Effector CD4-positive, alpha-beta T cell (primary cell): ENCODE measurements at regions not wholly inside any gene's neighbourhood (a gene's known extent, or its start where the extent isn't known, plus 50 kb on each side); places are given as distances from the start of the nearest gene placed in this dataset.

Experiments used
- DNase-seq: peaks from one replicate; pipeline ENCODE4 v3.0.0-alpha.2; 2020

DNA sequence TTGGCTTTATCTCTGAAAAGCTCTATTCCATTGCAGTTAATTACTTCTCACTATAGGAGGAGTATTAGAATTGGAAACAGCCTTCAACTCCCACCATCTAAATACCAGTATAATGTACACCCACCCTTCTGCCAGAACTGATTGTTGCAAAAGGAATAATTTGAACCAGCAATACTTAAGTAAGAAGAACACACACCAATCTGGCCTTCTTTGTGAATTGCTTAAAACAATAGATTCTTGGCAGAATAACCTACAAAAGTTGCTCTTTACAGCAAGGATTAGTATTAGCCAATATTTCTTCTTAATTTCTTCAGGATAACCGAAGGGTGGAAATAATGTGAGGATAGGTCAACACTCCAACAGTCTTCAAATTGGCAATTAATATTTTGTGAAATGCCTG, 54.9 kb upstream of the ADAMTS5 start:
- DNase-seq: no peak

DNA sequence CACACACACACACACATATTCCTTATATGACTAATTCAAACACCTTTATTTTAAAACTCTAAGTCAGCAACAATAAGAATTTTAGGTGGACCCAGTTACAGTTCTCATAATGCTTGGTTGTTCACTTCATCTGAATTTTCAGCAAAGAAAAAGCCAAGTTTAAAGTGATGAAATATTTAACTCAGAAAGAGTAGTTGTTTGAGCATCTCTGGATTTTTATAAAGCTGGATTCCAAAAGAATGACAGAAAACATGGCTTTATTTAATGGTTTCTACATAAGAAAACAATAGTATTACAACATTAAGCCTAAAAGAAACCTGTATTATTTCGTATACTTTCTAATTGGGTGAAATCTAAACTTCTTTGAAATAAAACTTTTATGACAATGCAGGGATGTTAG, 54.2 kb upstream of the ADAMTS5 start:
- no peak for DNase-seq

DNA sequence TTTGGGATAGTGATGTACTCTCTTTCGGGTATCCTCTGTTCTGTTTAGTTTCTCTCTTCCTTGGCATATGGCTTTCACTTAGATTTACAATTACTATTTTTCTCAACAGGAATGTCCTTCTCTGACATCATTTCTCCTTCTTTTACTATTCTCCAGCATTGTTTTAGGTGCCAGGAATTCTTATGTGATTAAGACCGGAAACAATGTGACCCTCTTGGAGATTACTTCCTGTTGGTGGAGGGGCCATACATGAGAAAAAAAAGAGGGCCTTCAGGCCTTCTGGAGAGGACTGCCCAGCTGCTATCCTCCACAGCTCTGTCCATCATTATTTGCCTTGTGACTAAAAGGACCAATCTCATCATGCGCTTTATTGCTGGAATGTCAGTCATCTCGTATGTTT, 50.4 kb upstream of the ADAMTS5 start:
- no peak for DNase-seq
